Right hindlimb (tissue), 1 donor: ENCODE measurements at regions not wholly inside any gene's neighbourhood (a gene's known extent, or its start where the extent isn't known, plus 50 kb on each side); places are given as distances from the start of the nearest gene placed in this dataset.

Source experiments
- DNase-seq: peaks from one replicate; pipeline ENCODE4 v3.0.0-alpha.2; 2018

GRCh38 chr2:157194097-157194688, 63.3 kb upstream of the GALNT5 start:
- DNase-seq = no peak

DNA sequence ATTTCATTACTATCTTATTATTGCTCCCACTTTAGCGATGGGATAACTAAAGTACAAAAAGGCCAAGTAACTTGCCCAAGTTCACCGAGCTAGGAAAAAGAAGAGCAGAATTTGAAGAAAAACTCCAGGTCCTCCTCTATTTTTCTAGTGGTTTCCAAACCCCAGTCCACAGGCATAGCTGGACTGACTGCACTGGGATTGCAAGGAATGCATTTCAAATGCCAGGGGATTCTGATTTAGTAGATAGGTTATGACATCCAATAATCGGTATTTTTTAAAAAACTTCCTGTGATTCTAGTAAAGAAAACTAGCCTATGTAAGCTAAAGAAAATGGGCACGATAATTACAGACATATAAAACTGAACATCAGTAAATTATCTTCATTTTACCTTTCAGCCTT, 62.7 kb upstream of the GALNT5 start:
- DNase-seq = no peak

DNA sequence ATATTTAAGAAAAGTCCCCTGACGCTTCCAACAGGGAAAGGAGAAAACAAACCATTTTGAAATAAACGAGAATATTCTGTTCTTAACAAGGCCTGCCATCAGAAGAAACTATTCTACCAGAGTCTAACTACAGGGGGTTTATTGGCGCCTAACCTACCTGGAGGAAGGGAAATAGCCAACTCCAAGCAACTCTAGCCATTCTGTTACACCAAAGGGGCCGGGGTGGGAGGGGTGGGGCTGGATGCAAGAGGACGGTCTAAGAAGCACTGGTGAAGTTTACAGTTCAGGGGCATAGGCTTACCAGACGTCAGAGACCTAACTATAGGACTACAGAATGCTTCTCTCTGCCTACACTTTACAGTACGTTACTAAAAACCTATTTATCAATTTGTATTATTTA, 60.5 kb upstream of the GALNT5 start:
- DNase-seq = no peak

DNA sequence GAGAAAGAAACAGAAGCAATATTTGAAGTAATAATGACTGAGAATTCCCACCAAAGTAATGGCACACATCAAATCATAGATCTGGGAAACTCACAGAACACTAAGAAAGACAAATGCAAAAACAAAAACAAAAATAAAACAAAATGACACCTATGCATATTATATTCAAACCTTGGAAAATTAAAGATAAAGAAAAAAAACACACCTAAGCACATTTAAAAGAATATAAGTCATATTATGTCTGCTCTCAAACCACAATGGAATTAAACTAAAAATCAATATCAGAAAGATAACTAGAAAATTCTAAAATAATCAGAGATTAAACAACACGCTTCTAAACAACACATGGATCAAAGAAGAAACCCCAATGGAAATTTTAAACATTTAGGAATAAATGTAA, 59.7 kb upstream of the GALNT5 start:
- no peak for DNase-seq

GRCh38 chr2:157203651-157204050, 53.9 kb upstream of the GALNT5 start:
- no peak for DNase-seq

GRCh38 chr2:157204401-157204800, 53.1 kb upstream of the GALNT5 start:
- DNase-seq = no peak

GRCh38 chr2:157206916-157207315, 50.6 kb upstream of the GALNT5 start:
- DNase-seq = no peak
